ENCODE measurements at regions not wholly inside any gene's neighbourhood (a gene's known extent, or its start where the extent isn't known, plus 50 kb on each side); places are given as distances from the start of the nearest gene placed in this dataset.

DNA sequence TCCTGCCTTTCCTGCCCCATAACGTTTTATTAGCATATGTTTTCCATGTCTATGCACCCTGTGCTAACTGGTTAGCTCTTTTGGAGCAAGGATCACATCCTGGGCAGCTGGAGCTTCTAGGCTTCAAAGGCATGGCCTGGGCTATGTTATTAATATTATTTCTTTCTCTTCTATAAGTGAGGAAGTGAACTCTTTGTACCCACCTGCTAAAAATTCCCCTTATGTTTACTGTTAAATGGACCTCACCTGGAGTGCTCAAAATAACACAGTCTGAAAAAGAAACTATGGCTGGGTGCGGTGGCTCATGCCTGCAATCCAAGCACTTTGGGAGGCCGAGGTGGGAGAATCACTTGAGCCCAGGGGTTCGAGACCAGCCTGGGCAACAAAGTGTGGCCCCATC lies 97.8 kb downstream of the TNFAIP3 start:
- TF ChIP-seq, protein P1, sequence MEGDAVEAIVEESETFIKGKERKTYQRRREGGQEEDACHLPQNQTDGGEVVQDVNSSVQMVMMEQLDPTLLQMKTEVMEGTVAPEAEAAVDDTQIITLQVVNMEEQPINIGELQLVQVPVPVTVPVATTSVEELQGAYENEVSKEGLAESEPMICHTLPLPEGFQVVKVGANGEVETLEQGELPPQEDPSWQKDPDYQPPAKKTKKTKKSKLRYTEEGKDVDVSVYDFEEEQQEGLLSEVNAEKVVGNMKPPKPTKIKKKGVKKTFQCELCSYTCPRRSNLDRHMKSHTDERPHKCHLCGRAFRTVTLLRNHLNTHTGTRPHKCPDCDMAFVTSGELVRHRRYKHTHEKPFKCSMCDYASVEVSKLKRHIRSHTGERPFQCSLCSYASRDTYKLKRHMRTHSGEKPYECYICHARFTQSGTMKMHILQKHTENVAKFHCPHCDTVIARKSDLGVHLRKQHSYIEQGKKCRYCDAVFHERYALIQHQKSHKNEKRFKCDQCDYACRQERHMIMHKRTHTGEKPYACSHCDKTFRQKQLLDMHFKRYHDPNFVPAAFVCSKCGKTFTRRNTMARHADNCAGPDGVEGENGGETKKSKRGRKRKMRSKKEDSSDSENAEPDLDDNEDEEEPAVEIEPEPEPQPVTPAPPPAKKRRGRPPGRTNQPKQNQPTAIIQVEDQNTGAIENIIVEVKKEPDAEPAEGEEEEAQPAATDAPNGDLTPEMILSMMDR (conservative IDR thresholded peaks at IDR 0.05 in 1 of 2, IDR thresholded peaks at IDR 0.05 in 1 of 2; ENCODE audit: extremely low read depth in 1 of 2, insufficient read depth in 1 of 2, low read depth in 1 of 2, low read length in 2 of 2): no peak
- TF ChIP-seq EZH2 (IDR thresholded peaks at IDR 0.05; ENCODE audit: borderline replicate concordance, low read length): no peak
